Femur (tissue), 1 donor: ENCODE measurements at regions not wholly inside any gene's neighbourhood (a gene's known extent, or its start where the extent isn't known, plus 50 kb on each side); places are given as distances from the start of the nearest gene placed in this dataset.

Source experiments
- DNase-seq: peaks from one replicate; pipeline ENCODE4 v3.0.0-alpha.2; 2017

GRCh38 chr7:25314731-25315267 lies 86.5 kb upstream of the NPVF start:
- DNase-seq, result no peak

GRCh38 chr7:25316366-25316765 lies 88.1 kb upstream of the NPVF start:
- DNase-seq, result no peak

- DNase-seq, result no peak
These were observed 89.8 kb upstream of the NPVF start for GRCh38 chr7:25318047-25318446.

DNA sequence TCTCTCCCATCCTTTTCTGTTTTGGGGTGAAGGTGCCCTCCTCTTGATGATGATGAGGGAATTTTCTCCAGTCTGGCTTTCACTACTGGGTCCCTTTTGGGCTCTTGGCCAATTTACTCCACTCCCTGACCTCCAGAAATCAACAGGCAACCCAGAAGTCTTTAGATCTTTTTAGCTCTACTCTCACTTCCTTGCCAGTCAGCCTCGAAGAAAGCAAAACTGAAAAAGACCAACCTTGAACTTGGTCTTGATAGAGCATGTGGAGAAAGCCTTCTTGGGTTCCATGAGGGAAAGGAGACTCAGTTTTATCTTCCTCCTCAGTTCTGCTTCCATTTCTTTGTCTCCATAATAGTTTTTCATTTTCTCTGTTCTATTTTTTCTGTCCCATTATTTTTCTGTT lies 91.4 kb upstream of the NPVF start:
- no peak for DNase-seq

- no peak for DNase-seq
These were observed 92.5 kb upstream of the NPVF start for GRCh38 chr7:25320791-25321190.

- no peak for DNase-seq
These were observed 93.1 kb upstream of the NPVF start for GRCh38 chr7:25321424-25321823.

DNA sequence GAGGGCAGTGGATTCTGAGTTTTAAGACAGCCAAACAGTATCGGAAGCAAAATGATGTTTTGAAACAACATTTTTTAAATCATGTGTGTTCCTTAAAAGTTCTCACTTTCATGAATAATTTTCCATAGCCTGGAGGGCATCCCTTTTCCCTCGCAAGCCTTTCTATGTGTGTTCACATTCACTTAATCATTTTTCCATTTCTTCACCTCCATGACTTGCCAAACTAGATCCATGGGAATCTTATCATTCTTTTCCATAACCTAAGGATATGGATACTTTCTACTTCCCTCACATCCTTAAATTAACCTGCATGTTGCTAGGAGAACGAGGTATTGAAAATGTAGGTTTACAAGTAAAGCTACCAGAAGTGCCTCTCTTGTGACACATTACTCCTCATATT lies 94.2 kb upstream of the NPVF start:
- DNase-seq, result no peak

DNA sequence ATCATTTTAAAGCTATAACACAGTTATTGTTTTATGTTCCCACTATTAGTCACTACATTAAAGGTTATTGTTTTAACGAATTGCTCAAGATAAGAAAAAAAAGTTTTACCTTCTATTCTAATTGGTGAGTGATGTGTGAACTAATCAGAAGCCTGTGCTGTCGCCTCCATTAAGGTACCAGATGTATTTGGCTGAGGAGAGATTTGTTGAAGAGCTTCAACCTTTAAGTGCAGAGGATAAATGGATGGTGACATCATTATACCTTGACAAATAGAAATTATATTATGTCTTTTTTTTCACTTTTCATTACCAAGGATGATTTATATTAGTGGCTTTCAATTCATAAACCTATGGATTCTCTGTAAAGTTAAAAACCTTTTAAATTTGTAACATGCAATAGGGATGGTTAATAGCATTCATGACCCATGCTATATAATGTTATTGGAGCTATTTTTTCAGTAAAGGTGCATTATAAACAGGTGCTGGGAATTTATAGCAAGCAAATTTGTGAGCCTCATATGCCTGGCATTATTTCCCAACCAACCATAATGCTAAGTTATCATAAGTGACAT lies 97.0 kb upstream of the NPVF start:
- no peak for DNase-seq

GRCh38 chr7:25326501-25327156 lies 98.3 kb upstream of the NPVF start:
- DNase-seq, result no peak

DNA sequence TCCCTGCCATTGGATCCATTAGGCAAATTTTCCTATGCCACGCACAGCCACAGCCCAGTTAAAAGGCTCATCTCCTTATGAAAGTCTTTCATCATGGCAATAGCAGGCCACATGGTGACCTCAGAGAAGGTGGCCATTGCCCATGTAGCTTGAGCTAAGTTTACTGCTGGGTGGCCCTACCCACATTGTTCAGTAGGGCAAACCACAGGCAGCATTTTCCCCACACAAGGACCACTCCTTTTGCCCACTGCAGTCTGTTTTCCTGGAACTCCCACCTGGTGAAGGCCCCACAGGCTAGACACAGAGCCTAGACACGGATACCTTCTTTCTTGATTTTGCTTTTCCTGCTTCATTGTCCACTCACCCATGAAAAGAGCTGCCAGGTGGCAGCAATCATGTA lies 101.5 kb upstream of the NPVF start:
- DNase-seq, result peak; percentile 52

DNA sequence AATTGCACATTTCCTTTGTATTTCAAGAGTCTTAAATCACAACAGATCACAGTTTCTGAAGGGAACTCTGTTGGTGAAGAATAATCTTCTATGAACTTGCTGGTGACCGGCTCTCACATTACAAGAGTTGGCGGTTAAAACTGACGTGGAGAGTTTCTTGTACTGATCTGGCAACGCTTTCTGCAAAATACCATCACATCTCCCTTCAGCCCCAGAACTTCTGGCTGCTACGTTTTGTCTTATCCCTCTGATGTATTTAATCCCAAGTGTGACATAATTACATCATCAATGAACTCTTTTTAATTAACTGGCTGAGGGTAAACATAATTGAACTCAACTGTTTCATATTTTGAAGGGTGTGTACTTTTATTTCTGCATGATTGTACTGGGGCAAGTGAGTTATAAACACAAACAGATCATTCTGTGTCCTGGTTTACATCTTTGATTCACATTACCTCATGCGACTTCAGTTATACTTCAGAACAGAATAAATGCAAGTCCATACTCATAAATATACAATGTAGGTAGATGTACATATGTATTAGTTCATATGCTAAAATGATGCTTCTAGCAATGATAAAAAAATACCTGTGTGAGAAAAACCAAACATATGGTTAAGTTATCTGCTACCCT lies 105.1 kb upstream of the NPVF start:
- no peak for DNase-seq

DNA sequence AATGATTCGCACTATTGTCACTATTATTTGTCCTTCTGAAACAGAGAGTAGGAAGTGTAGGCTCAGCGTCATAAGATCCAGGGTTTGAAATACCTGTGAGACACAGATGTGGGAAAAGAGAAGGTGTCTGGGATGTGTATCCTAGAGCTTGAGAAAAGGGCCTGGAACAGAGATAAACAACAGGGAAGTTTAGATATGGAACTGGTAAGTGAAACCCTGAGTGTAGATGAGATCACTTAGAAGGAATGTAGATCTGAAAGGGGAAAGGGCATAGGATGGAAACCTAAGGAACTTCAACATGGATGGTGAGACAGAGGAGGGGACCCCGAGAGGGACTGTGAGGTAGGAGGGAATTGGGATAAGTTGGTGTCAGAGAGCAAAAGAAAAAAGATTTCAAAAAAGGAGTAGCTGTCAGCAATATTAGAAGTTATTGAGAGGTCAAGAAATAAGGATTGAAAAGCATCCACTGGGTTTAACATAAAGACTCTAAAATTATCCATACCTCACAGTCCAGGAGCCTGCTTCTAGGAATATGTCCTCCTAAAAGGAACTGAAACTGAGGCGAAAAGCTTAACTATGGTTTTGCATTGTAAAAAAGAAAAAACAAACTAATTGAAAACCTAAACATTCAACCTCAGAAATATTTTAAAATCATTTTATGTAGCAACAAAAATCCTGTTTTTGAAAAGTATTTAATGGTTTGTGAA lies 119.2 kb upstream of the NPVF start:
- no peak for DNase-seq

- DNase-seq, result no peak
These were observed 119.8 kb upstream of the NPVF start for GRCh38 chr7:25348104-25348503.

DNA sequence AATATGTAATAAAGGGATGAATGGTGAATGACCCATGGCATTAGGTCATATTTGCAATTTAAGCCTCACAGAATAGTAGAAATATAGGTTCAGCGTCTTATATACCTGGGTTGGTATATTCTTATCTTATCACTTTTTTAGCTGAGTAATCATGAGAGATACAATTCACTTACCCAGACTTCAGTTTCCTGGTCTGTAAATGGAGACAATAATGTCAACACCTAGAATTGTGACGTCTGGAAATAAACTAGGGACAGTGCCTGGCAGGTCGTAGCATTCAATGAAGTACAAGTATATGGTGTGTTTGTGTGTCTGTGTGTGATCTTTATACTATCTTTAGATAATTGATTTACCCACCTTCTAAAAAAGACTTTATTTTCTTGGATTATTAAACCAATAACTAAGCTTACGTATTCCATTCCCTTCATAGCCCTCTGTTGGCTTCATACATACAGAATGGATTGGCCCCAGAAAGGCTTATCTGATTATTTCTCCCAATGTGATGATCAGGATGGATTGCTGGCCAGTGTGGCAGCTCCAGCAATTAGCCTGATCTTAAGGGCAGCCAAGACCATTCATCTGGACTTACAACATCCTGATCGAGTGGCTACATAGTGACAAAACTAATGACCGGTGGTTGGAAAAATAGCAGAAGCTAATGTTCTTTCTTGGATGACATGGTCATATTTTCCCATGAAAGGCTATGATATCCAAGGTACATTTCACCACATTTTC lies 121.2 kb upstream of the NPVF start:
- no peak for DNase-seq

- DNase-seq, result no peak
These were observed 121.8 kb upstream of the NPVF start for GRCh38 chr7:25350041-25350440.

- DNase-seq, result no peak
These were observed 123.5 kb upstream of the NPVF start for GRCh38 chr7:25351761-25352160.

DNA sequence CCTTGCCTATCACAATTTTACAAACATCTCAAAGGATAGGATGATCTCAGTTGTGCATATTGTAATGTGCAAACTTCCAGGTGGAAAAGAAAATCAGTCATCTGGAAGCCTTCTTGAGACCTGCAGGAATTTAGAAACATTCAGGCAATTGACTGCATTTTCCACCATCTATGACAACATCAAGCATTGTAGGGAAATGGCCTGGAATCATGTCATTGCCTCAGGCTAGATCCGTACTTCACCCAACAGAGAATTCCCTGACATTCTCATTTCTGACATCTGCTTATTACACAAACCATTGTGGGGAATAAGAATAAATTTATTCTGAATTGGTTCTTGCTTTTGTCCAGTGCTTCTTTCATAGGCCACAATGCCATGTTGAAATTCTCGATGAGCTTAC lies 124.9 kb upstream of the NPVF start:
- no peak for DNase-seq

- no peak for DNase-seq
These were observed 125.4 kb upstream of the NPVF start for GRCh38 chr7:25353732-25354131.

DNA sequence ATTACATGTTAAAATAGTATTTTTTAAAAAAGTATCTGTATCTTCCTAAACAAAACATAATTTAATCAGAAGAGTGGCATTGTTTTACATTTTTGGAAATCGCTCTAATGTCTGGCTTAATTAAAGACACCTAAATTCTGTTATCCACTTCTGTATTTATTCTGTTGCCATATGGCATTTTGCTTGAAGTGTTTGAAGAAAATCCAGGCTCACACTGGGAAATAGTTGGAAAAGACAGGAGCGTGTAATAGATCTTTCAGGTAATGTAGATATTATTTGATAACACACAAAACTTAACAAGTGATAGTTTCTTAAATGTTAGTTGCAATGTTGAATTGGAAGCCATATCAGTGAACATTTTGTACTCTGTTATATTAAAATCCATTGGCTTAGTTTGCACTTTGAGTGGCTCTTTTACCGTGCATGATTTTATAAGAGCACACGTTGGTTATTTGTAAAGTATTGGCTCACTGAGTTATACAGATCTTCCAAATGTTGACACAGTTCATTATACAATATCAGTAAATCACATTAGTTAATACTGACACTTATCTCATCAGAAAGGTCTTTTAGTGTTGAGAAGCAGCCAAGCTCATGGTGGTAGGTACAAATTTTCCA lies 128.4 kb upstream of the NPVF start:
- no peak for DNase-seq

GRCh38 chr7:25358926-25359325 lies 130.6 kb upstream of the NPVF start:
- no peak for DNase-seq

GRCh38 chr7:25359471-25360059 lies 131.3 kb upstream of the NPVF start:
- DNase-seq, result peak; percentile 34

DNA sequence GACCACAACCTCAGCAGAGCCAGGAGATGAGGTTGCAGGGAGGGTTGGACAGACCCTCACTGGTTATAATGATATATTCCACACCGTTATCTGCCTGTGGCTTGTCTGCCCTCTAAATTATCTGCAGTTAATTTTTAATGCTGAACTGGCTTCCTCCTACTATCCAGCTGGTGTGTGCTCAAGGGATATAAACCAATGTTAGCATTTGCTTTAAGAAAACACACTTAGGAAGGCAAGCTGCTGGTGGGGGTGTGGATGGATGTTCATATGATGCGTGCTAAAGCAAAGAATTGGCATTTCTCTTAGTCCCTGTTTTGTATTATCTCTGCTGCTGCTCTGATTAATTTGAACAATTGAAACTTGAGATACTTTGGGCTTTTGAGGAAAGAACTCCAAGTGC lies 132.2 kb upstream of the NPVF start:
- no peak for DNase-seq
